Osteoblast (primary cell): ENCODE measurements at regions not wholly inside any gene's neighbourhood (a gene's known extent, or its start where the extent isn't known, plus 50 kb on each side); places are given as distances from the start of the nearest gene placed in this dataset.

ENCODE experiments used
- DNase-seq: peaks from one replicate; pipeline ENCODE4 v3.0.0; 2011; ENCODE audit warnings: low spot score, mixed read lengths; ENCODE audit not compliant: insufficient read length; ENCODE audit errors: missing footprints
- H2AFZ ChIP-seq: 2 replicates; pipeline ENCODE4 v1.6.0; 2011; ENCODE audit warnings: mild to moderate bottlenecking, low read length
- H3K27ac ChIP-seq: 2 replicates; pipeline ENCODE4 v1.5.1; 2011; ENCODE audit warnings: mild to moderate bottlenecking, low read depth, low read length, moderate library complexity
- H3K27me3 ChIP-seq: 2 replicates; pipeline ENCODE4 v1.6.0; 2012; ENCODE audit warnings: mild to moderate bottlenecking, control low read depth, inconsistent platforms, low read length, moderate library complexity; ENCODE audit not compliant: insufficient read depth
- H3K36me3 ChIP-seq: 2 replicates; pipeline ENCODE4 v1.5.1; 2011; ENCODE audit warnings: mild to moderate bottlenecking, low read length, control low read depth, moderate library complexity; ENCODE audit not compliant: insufficient read depth
- H3K4me1 ChIP-seq: 2 replicates; pipeline ENCODE4 v1.5.1; 2011; ENCODE audit warnings: mild to moderate bottlenecking, low read length, control low read depth, moderate library complexity; ENCODE audit not compliant: insufficient read depth
- H3K4me2 ChIP-seq: 2 replicates; pipeline ENCODE4 v1.6.0; 2011; ENCODE audit warnings: mild to moderate bottlenecking, low read length; ENCODE audit not compliant: insufficient read depth
- H3K4me3 ChIP-seq: fragments of 200-600 bp; sonication (generic); 3 replicates; pipeline ENCODE4 v1.5.1; 2012; ENCODE audit warnings: mild to moderate bottlenecking, low read length, inconsistent platforms; ENCODE audit not compliant: insufficient read depth
- H3K79me2 ChIP-seq: 2 replicates; pipeline ENCODE4 v1.6.0; 2012; ENCODE audit warnings: mild to moderate bottlenecking, low read length, control low read depth, inconsistent platforms; ENCODE audit not compliant: insufficient read depth
- H3K9me3 ChIP-seq: 2 replicates; pipeline ENCODE4 v1.5.1; 2011; ENCODE audit warnings: low read depth, low read length, control low read depth
- H4K20me1 ChIP-seq: 2 replicates; pipeline ENCODE4 v1.6.0; 2012; ENCODE audit warnings: mild to moderate bottlenecking, low read length, control low read depth; ENCODE audit not compliant: insufficient read depth
- TF ChIP-seq, protein P1 (sequence below): IDR thresholded peaks from 2 replicates; pipeline ENCODE4 v1.5.1; 2011; ENCODE audit warnings: mild to moderate bottlenecking, low read depth, low read length, moderate library complexity; ENCODE audit errors: extremely low read depth

DNA sequence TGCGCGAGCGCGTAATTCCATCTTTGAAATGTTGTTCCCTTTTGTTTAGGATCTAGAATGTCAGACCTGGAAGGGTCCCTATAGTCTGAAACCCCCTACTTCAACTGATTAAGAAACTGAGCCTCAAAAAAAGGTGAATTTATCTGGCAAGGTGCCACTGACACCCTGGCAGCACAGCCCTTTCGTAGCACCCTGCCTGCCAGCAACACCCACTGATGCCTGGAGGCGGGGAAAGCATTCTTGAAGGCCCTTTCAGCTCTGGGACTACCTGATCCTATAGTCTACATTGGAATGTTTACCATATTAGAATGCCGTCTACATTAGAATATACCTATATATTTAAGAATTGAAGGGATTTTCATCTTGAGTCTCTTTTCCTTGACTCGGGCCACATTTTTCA, 542.3 kb downstream of the BUD13 start:
- TF ChIP-seq, protein P1, sequence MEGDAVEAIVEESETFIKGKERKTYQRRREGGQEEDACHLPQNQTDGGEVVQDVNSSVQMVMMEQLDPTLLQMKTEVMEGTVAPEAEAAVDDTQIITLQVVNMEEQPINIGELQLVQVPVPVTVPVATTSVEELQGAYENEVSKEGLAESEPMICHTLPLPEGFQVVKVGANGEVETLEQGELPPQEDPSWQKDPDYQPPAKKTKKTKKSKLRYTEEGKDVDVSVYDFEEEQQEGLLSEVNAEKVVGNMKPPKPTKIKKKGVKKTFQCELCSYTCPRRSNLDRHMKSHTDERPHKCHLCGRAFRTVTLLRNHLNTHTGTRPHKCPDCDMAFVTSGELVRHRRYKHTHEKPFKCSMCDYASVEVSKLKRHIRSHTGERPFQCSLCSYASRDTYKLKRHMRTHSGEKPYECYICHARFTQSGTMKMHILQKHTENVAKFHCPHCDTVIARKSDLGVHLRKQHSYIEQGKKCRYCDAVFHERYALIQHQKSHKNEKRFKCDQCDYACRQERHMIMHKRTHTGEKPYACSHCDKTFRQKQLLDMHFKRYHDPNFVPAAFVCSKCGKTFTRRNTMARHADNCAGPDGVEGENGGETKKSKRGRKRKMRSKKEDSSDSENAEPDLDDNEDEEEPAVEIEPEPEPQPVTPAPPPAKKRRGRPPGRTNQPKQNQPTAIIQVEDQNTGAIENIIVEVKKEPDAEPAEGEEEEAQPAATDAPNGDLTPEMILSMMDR: no peak

DNA sequence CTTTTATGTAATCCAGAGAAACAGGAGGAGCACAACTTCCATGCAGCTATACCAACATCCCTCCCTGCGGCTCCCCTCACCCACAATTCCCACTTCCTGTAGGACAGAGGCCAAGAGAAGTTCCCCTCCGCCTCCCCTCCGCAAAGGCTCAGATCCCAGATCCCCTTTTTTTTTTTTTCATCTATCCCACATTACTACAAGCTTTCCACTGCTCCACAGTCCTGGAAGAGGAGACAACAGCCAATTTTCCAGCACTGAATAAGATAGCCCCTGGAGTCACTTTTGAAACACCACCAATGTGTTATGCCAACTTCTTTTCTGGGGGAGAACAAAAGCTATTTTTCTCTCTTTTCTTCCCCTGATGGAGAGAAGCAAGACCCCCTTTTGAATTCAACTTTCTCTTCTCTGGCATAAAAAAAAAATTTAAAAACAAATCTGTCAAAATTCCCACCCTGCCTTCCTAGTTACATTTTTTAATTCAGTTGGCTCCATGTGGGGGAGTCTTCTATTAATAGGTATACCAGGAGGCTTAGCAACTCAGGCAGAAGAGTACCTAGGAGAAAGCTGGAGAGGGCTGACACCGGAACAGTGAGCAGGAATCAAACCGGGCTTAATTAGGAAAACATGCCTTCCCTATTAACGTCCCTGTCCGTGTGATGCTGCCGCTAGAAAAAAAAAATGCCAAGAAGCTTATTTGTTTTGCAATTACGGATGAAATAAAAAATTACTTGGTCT, 543.4 kb downstream of the BUD13 start:
- no peak for DNase-seq
- Histone ChIP-seq H3K9me3 (no peaks in the 10 kb centered on the region), H3K4me1 (no peaks in the 10 kb centered on the region), H3K27ac (no peak overlapping the region), H4K20me1 (no peaks in the 10 kb centered on the region), H3K27me3 (no peaks in the 10 kb centered on the region), H3K4me2 (no peak overlapping the region), H3K4me3 (no peak overlapping the region), H2AFZ (no peak overlapping the region), H3K36me3 (no peaks in the 10 kb centered on the region), H3K79me2 (no peaks in the 10 kb centered on the region)
- TF ChIP-seq, protein P1: no peak

More for the DNA sequence above, 542.3 kb downstream of the BUD13 start:
- Histone ChIP-seq H3K27me3 (no peaks in the 10 kb centered on the region), H2AFZ (no peak overlapping the region), H4K20me1 (no peaks in the 10 kb centered on the region), H3K36me3 (no peaks in the 10 kb centered on the region), H3K4me1 (no peaks in the 10 kb centered on the region), H3K4me2 (no peak overlapping the region), H3K9me3 (no peaks in the 10 kb centered on the region), H3K27ac (no peak overlapping the region), H3K79me2 (no peaks in the 10 kb centered on the region), H3K4me3 (no peak overlapping the region)
- DNase-seq: no peak

DNA sequence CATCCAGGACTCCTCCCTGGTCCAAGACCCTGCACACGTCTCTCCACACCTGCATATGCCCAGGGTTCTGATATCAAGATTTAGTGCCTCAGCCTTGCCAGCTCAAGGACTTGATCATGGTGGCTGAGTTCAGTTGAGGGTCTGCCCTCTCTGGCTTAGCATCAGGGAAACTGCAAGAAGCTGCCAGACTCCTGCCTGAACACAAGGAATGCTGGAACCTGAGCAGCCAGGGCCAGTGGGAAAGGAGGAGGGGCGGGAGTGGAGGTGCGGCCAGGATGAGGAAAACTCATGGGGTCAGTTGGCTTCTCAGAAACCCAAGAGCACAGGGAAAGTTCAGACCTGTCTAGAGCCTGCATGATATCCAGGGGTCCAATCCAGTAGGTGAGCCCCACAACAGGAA, 546.1 kb downstream of the BUD13 start:
- Histone ChIP-seq H3K36me3 (no peaks in the 10 kb centered on the region), H3K27ac (no peak overlapping the region), H4K20me1 (no peaks in the 10 kb centered on the region), H3K4me2 (no peak overlapping the region), H3K27me3 (no peaks in the 10 kb centered on the region), H2AFZ (no peak overlapping the region), H3K9me3 (no peaks in the 10 kb centered on the region), H3K4me1 (no peaks in the 10 kb centered on the region), H3K4me3 (no peak overlapping the region), H3K79me2 (no peaks in the 10 kb centered on the region)
- TF ChIP-seq, protein P1: no peak
- DNase-seq: no peak

DNA sequence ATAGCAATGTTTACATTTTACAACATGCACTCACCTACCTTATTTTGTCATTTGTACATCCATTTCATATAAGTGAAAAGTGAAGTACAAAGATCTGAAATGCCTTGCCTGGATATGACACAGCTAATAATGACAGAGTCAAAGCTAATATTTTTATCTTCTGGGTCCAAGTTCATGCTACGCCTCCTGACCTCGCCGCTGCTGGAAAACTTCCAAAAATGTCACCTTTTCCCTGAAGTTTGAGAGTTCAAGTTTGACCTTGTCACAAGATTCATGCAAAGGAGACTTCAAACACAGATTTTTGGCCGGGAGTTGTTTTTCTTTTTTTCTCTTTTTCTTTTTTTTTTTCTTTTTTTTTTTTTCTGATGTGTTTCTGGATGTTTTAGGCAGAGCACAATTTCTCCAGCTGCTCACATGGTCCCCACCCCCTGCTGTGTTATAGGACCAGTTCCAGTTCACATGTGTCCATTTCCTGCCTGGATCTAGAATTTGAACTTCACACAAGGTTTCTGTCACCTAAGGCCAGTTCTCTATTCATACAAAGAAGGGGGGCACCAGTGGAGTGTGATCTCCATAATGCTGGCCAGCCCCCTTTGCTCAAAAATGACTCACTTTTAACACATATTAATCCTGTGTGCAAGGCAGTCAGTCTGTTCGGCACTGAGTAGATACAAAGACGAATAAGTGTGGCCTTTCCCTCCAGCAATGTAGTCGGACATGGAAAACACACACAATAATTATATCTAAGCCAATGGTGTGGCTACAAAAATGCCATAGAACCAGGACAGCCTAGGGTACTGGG, 546.8 kb downstream of the BUD13 start:
- TF ChIP-seq, protein P1: no peak
- no peak for DNase-seq

More for the DNA sequence above, 546.8 kb downstream of the BUD13 start:
- no peak overlapping the region for H2AFZ ChIP-seq
- no peak overlapping the region for H3K4me3 ChIP-seq
- H3K36me3 ChIP-seq: no peaks in the 10 kb centered on the region
- no peaks in the 10 kb centered on the region for H3K4me1 ChIP-seq
- H3K9me3 ChIP-seq: no peaks in the 10 kb centered on the region
- no peaks in the 10 kb centered on the region for H3K79me2 ChIP-seq
- no peak overlapping the region for H3K4me2 ChIP-seq
- no peak overlapping the region for H3K27ac ChIP-seq
- H3K27me3 ChIP-seq: no peaks in the 10 kb centered on the region
- no peaks in the 10 kb centered on the region for H4K20me1 ChIP-seq
